ENCODE measurements at regions not wholly inside any gene's neighbourhood (a gene's known extent, or its start where the extent isn't known, plus 50 kb on each side); places are given as distances from the start of the nearest gene placed in this dataset.

DNA sequence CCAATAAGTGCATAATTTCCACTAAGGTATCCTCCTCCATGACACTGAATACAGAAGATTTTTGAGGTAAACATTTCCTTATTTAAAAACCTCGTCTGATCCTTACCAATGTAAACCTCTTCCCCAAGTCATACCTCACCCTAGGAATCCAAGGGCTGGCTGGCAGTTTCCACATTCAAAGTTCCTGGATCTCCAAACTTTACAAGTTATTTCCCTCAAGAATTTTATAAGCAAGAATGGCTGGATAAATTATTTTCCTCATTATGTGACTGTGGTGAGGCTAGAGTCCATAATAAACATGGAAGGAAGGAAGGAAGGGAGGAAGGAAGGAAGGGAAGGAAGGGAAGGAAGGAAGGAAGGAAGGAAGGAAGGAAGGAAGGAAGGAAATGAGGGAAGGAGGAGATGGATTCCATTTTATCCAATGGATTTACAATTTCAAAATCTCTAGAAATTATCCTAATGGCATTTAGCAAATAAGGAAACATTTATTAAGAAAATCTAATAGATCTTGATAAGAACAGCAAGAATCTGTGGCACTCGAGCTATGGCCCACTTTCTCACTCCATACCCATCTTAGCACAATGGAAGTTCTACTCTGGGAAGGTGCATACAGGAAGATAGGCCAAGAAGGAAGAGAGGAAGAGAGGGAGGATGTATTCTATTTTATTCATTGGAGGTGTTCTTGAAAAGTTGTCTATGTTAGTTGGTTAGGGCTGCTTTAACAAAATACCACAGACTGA, 477.8 kb upstream of the TMPO start:
- H3K36me3 Mint-ChIP-seq (ENCODE audit: low read depth): no peaks in the 10 kb centered on the region
- H3K9me3 Mint-ChIP-seq: peaks cover 5% of the 10 kb centered on the region
- no peak overlapping the region for H3K4me3 Mint-ChIP-seq
- no peaks in the 10 kb centered on the region for H3K27me3 Mint-ChIP-seq (ENCODE audit: low read depth)
- H3K4me1 Mint-ChIP-seq (ENCODE audit: low read depth): no peaks in the 10 kb centered on the region
- no peak overlapping the region for H3K27ac Mint-ChIP-seq

DNA sequence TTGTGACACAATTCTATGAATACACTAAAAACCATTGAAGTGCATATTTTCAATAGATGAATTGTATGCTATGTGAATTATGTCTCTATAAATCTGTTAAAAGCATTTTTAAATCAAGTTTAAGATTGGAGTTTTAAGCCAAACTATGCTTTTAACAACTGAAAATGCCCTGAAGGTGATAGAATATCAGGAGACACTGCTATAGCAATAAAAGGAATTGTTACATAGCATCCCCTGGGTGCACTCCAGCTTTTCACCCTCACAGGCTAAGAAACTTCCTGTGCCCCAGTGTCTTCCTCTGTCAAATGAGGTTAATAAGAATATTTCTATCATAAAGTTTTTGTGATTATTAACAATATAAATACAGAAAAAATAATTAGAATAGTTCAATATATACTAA, 472.7 kb upstream of the TMPO start:
- Mint-ChIP-seq H3K4me3 (no peak overlapping the region), H3K4me1 (ENCODE audit: low read depth) (no peaks in the 10 kb centered on the region), H3K9me3 (peaks cover 5% of the 10 kb centered on the region), H3K27me3 (ENCODE audit: low read depth) (no peaks in the 10 kb centered on the region), H3K27ac (no peak overlapping the region), H3K36me3 (ENCODE audit: low read depth) (no peaks in the 10 kb centered on the region)

DNA sequence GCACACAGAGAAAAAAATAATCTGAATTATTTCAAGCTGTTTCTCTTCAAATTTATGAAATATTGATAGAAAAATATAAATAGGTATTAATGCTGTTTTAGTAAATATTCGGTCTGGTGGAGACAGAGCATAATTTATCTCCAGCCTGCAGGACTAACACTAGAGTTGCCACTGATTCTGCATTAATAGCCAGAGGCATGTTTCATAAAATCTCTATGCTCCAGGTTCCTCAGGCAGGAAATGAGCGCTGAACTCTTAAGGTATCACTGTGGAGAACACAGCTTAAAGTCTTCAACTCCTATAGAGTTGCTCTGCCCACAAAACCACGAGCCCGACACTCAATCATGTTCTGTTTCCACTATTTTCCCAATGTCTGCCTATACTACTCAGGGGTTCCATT, 470.0 kb upstream of the TMPO start:
- H3K4me1 Mint-ChIP-seq (ENCODE audit: low read depth): no peaks in the 10 kb centered on the region
- H3K27me3 Mint-ChIP-seq (ENCODE audit: low read depth): no peaks in the 10 kb centered on the region
- H3K27ac Mint-ChIP-seq: no peak overlapping the region
- no peak overlapping the region for H3K4me3 Mint-ChIP-seq
- H3K36me3 Mint-ChIP-seq (ENCODE audit: low read depth): no peaks in the 10 kb centered on the region
- no peaks in the 10 kb centered on the region for H3K9me3 Mint-ChIP-seq

DNA sequence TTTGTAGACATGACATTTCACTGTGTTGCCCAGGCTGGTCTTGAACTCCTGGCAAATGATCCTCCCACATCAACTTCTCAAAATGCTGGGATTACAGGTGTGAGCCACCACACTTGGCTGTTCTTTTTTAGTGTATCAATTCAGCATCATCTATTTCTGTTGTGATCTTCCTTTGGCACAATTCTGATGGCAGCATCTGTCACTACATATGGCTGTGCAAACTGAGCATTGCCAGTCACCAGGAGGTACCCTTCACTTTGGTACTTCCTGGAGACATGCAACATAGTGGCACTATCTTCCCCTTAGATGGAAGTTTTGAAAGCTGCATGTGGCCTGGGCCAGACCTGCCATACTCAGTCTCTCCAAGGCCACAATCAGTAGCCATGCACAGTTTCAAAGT, 467.1 kb upstream of the TMPO start:
- no peaks in the 10 kb centered on the region for H3K36me3 Mint-ChIP-seq (ENCODE audit: low read depth)
- H3K4me1 Mint-ChIP-seq (ENCODE audit: low read depth): no peaks in the 10 kb centered on the region
- H3K27ac Mint-ChIP-seq: no peak overlapping the region
- no peaks in the 10 kb centered on the region for H3K27me3 Mint-ChIP-seq (ENCODE audit: low read depth)
- no peaks in the 10 kb centered on the region for H3K9me3 Mint-ChIP-seq
- H3K4me3 Mint-ChIP-seq: no peak overlapping the region

DNA sequence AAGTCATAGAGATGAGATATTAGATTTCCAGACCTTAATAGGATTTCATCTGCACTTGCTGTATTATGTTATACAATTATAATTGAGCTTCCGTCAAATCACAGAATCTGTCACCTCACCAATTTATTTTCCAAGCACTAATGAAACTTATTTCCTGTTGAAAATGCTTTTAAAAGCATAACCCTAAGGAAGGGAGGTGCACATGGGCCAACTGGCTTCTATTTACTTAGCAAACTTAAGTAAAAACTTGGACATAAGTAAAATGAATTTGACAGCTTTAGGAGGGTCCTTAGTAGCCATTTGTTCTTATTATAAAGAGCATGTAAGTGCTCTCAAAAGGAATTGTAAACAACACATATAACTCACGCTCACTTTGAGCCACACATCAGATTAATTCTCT, 462.2 kb upstream of the TMPO start:
- Mint-ChIP-seq H3K4me3 (no peak overlapping the region), H3K27ac (no peak overlapping the region), H3K4me1 (ENCODE audit: low read depth) (no peaks in the 10 kb centered on the region), H3K36me3 (ENCODE audit: low read depth) (no peaks in the 10 kb centered on the region), H3K27me3 (ENCODE audit: low read depth) (no peaks in the 10 kb centered on the region), H3K9me3 (no peaks in the 10 kb centered on the region)

DNA sequence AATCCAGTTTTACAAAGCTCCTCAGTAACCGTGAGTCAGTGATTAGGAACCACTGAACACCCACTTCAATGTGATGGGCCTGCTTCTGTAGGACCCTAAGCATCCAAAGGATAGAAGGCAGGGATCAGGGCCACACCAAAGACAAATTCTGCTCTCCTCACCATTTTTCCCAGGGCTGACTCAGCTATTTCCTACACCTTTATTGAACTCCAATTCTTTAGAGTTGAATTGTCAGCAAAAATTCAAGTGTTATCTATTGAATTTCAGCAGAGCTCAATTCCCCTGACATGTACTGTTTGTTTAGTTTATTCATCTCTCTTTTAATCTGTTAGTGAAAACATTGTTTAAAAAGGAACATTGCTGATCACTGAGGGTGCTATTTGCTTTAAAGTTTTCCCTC, 457.7 kb upstream of the TMPO start:
- no peaks in the 10 kb centered on the region for H3K4me1 Mint-ChIP-seq (ENCODE audit: low read depth)
- no peaks in the 10 kb centered on the region for H3K27me3 Mint-ChIP-seq (ENCODE audit: low read depth)
- H3K36me3 Mint-ChIP-seq (ENCODE audit: low read depth): no peaks in the 10 kb centered on the region
- no peak overlapping the region for H3K4me3 Mint-ChIP-seq
- H3K27ac Mint-ChIP-seq: no peak overlapping the region
- no peaks in the 10 kb centered on the region for H3K9me3 Mint-ChIP-seq

DNA sequence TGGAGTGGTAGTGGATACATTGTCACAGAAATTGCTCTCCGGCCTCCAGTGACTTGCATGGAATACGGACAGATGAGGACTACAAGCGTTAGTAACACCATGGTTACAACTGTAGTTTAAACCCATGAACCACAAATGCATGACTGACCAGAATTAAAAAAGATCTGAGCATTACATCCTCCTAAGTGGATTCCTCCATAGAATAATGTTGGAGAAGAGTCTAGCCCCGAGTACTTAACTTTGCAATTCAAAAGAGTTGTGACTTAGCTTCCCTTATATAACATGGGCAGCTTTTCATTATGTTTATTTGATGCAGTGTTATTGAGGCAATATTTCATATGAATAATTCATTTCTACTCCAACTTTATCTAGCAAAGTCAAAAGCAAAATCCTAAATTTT, 457.2 kb upstream of the TMPO start:
- Mint-ChIP-seq H3K27ac (no peak overlapping the region), H3K4me3 (no peak overlapping the region), H3K4me1 (ENCODE audit: low read depth) (no peaks in the 10 kb centered on the region), H3K36me3 (ENCODE audit: low read depth) (no peaks in the 10 kb centered on the region), H3K27me3 (ENCODE audit: low read depth) (no peaks in the 10 kb centered on the region), H3K9me3 (no peaks in the 10 kb centered on the region)

DNA sequence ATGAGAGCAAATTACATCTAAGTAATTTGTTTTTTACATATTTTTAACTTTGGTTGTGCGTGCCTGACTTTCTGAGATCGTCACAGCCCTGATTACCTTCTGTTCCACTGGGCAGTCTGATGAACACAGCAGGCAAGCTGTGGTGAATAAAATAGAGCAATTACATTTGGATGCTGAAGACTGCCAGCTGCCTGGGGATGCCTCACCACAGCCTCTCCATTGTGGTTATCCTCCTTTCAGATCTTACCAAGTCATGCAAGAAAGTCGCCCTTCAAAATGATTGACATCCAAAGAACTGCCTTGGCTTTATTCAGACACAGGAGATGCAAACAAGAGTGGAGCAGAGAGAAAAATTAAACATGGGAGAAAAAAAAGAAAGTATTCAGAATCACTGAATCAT, 456.6 kb upstream of the TMPO start:
- H3K27ac Mint-ChIP-seq: no peak overlapping the region
- no peaks in the 10 kb centered on the region for H3K9me3 Mint-ChIP-seq
- H3K4me1 Mint-ChIP-seq (ENCODE audit: low read depth): no peaks in the 10 kb centered on the region
- H3K27me3 Mint-ChIP-seq (ENCODE audit: low read depth): no peaks in the 10 kb centered on the region
- H3K4me3 Mint-ChIP-seq: no peak overlapping the region
- no peaks in the 10 kb centered on the region for H3K36me3 Mint-ChIP-seq (ENCODE audit: low read depth)

DNA sequence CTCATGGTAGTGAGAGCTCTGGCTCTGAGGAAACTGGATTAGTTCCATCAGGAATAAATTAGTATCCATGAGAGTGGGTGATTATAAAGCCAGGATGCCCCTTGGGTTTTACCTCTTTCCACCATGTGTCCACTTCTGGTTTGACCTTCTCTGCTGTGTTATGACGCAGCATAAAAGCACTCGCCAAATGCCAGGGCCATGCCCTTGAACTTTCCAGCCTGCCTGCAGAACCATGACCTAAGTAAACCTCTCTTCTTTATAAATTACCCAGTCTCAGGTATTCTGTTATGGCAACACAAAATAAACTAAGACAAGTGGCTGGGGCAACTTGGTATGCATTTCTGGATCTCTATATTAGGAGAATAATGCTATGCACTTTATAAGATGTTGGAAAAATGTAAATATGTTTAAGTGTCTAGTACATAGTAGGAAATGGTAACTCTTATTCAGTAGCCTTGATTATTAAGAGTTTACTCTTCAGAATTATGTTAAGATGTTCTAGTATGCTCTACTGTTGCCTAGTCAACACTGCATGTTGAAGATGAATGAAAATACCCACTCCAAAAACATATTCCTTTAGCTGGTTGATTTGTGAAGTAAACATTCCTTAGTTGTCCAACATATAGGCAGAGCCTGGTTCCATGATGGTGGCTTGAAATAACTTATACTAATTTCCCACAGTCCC, 455.6 kb upstream of the TMPO start:
- no peaks in the 10 kb centered on the region for H3K9me3 Mint-ChIP-seq
- no peaks in the 10 kb centered on the region for H3K27me3 Mint-ChIP-seq (ENCODE audit: low read depth)
- no peak overlapping the region for H3K27ac Mint-ChIP-seq
- H3K4me1 Mint-ChIP-seq (ENCODE audit: low read depth): no peaks in the 10 kb centered on the region
- H3K36me3 Mint-ChIP-seq (ENCODE audit: low read depth): no peaks in the 10 kb centered on the region
- H3K4me3 Mint-ChIP-seq: no peak overlapping the region

DNA sequence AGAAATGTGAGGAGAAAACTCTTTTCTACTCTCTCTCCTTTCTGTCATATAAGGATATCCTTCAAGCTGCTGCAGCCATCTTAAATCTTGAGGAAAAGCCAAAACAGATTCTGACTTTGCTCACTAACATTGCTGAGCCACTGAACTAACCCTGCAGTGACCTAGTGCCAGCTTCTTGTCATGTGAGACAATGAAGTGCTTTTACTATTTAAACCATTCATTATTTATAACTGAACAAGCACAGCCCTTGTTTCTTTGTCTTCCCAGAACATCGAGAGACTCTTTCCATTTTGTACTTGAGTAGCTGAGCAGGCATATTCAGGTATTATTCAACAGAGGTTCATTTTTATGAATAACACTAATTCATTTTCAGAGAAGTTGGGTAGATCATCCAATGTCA, 455.0 kb upstream of the TMPO start:
- H3K27ac Mint-ChIP-seq: no peak overlapping the region
- no peaks in the 10 kb centered on the region for H3K36me3 Mint-ChIP-seq (ENCODE audit: low read depth)
- H3K27me3 Mint-ChIP-seq (ENCODE audit: low read depth): no peaks in the 10 kb centered on the region
- no peaks in the 10 kb centered on the region for H3K9me3 Mint-ChIP-seq
- H3K4me1 Mint-ChIP-seq (ENCODE audit: low read depth): no peaks in the 10 kb centered on the region
- H3K4me3 Mint-ChIP-seq: no peak overlapping the region

DNA sequence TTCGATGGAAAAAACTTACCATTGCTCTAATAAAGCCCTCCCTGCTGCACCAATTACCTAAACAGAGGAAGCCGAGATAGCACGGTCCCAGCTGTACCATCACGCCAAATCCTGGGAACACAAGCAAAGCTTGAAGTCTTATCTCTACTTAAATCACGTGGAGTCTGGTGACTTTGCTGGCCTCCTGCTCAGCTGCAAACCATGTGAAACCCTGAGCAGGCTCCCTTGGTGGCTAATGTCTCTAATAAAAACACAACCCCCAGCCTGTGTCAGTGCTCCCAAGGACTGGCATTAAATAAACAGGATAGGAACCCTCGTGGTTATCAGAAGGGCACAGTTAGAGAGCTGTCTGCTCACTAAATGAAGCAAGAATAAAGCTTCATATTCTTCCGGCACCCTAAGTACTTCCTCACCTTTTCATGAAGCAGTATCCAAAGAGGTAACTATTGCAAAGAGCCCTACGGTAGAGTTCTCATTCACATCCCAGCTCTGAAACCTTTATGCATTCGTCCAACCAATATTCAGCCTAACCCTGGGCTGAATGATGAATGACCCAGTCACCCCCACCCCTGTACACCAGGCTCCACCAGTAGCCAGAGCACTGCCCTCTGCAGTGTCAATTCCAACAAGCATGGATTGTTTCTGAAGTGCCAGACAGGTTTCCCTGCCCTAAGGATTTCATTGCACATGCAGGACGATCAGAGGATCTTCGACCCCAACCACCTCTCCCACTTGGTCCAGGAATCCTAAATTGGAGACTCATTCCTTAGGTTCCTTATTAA, 452.7 kb upstream of the TMPO start:
- no peaks in the 10 kb centered on the region for H3K9me3 Mint-ChIP-seq

DNA sequence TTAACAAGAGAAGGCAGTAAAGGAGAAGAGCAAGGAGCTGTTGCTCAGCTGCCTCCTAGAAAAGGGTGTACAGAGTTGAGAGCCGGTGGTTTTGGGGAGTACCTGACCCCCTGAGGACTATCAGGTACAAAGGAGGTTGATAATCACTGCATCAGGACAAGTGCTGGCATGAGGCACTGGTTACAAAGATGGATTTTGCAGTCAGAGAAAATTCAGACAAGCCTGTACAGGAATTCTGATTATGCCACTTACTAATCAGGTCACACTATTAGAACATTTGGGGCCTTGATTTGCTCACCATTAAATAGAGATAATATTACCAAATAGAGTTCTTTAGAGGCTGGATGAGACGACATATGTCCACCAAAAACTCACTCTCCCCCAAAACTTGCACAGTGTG, 450.9 kb upstream of the TMPO start:
- H3K27me3 Mint-ChIP-seq (ENCODE audit: low read depth): no peaks in the 10 kb centered on the region

More for the DNA sequence above, 452.7 kb upstream of the TMPO start:
- Mint-ChIP-seq H3K4me3 (no peak overlapping the region), H3K4me1 (ENCODE audit: low read depth) (no peaks in the 10 kb centered on the region), H3K27ac (no peak overlapping the region), H3K36me3 (ENCODE audit: low read depth) (no peaks in the 10 kb centered on the region), H3K27me3 (ENCODE audit: low read depth) (no peaks in the 10 kb centered on the region)

DNA sequence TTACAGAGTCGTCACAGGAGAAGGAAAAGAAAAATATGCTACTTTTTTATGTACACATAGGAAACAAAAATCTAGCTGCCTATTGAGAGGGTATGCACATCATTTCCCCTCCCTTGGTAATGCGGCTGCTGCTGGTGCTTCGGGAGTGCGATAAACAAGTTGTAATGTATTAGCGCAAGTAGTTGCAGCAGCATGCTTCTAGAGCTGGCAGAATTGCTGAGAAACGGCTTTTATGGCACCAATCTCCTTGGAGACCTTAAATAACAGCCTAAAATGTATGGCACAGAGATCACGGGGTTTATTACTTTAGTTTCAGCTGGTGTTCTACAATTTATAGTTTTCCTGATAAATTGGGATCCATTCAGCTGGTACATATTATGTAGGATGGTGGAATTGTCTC, 447.6 kb upstream of the TMPO start:
- Mint-ChIP-seq H3K36me3 (ENCODE audit: low read depth) (no peaks in the 10 kb centered on the region), H3K27me3 (ENCODE audit: low read depth) (no peaks in the 10 kb centered on the region), H3K4me1 (ENCODE audit: low read depth) (no peaks in the 10 kb centered on the region), H3K27ac (no peak overlapping the region), H3K4me3 (no peak overlapping the region), H3K9me3 (no peaks in the 10 kb centered on the region)

More for the DNA sequence above, 450.9 kb upstream of the TMPO start:
- Mint-ChIP-seq H3K4me1 (ENCODE audit: low read depth) (no peaks in the 10 kb centered on the region), H3K27ac (no peak overlapping the region), H3K36me3 (ENCODE audit: low read depth) (no peaks in the 10 kb centered on the region), H3K4me3 (no peak overlapping the region), H3K9me3 (no peaks in the 10 kb centered on the region)

DNA sequence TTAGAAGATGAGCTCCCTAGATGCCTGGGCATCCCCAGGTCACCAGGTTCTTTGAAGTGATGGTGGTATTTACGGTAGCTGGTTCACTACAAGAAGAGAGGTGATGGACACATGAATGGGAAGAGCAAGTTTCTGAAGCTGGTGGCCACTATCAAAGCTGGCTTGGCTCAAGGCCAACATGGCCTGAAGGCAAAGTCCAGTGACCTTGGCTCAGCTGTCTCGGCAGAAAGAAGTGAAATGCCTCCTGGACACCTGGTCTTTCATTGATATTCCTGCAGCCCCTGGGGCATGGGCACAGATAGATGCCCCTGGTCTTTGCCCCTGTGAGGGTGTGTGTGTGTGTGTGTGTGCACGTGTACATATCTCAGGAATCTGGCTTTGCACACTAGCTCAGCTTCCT, 441.8 kb upstream of the TMPO start:
- no peak overlapping the region for H3K4me3 Mint-ChIP-seq

DNA sequence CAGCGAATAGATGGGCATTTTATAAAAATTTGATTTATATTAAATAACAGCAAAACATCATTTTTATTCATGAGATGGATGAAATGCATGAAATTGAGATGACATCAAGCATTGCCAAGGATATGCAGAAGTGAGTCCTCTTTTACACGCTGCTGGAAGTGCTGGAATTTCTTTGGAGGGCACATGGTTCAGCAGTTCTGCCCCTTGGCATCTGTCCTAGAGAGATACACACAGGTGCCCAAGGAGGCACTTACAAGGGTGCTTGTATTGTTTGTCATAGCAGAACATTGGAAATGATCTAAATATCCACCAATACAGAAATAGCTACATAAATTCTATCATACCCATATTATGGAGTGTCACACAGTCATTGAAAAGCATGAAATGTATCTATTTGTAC, 441.1 kb upstream of the TMPO start:
- Mint-ChIP-seq H3K27ac (no peak overlapping the region), H3K4me3 (no peak overlapping the region), H3K9me3 (no peaks in the 10 kb centered on the region), H3K36me3 (ENCODE audit: low read depth) (no peaks in the 10 kb centered on the region), H3K27me3 (ENCODE audit: low read depth) (no peaks in the 10 kb centered on the region), H3K4me1 (ENCODE audit: low read depth) (no peaks in the 10 kb centered on the region)

More for the DNA sequence above, 441.8 kb upstream of the TMPO start:
- Mint-ChIP-seq H3K27me3 (ENCODE audit: low read depth) (no peaks in the 10 kb centered on the region), H3K27ac (no peak overlapping the region), H3K4me1 (ENCODE audit: low read depth) (no peaks in the 10 kb centered on the region), H3K36me3 (ENCODE audit: low read depth) (no peaks in the 10 kb centered on the region), H3K9me3 (no peaks in the 10 kb centered on the region)
